ENCODE measurements at regions not wholly inside any gene's neighbourhood (a gene's known extent, or its start where the extent isn't known, plus 50 kb on each side); places are given as distances from the start of the nearest gene placed in this dataset.

DNA sequence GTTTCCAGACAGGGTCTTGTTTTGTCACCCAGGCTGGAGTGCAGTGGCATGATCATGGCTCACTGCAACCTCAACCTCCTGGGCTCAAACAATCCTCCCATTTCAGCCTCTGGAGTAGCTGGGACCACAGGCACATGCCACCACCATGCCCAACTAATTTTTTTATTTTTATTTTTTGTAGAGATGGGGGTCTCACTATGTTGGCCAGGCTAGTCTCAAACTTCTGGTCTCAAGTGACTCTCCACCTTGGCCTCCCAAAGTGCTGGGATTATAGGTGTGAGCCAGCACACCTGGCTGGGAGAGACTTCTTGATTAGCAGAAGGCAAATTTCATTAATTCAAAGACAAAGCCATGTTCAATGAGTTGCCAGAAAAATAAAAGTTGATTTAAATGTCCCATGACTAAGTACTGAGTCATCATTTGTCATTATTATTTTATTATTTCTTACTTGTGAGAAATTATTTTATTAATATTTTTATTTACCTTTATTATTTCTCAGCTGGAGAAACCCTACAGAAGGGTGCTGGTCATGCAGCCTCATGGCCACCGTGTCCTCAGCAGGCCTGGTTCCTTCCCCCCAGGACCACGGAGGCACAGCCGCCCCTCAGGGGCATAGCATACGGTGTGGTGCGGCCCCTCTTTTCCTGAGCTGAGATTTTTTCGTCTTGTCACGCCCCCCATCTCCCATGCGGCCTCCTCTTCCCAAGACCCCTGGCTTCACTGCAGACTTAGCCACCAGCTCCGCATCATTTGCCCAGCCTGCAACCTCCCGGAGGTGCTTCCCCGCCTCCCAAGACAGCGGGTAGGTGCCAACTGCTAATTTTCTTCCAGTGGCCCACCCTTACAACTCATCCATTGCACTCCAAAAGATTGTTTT lies 55.3 kb upstream of the SIM2 start:
- TF ChIP-seq POLR2A (IDR thresholded peaks at IDR 0.05): no peak
- TF ChIP-seq, protein P1, sequence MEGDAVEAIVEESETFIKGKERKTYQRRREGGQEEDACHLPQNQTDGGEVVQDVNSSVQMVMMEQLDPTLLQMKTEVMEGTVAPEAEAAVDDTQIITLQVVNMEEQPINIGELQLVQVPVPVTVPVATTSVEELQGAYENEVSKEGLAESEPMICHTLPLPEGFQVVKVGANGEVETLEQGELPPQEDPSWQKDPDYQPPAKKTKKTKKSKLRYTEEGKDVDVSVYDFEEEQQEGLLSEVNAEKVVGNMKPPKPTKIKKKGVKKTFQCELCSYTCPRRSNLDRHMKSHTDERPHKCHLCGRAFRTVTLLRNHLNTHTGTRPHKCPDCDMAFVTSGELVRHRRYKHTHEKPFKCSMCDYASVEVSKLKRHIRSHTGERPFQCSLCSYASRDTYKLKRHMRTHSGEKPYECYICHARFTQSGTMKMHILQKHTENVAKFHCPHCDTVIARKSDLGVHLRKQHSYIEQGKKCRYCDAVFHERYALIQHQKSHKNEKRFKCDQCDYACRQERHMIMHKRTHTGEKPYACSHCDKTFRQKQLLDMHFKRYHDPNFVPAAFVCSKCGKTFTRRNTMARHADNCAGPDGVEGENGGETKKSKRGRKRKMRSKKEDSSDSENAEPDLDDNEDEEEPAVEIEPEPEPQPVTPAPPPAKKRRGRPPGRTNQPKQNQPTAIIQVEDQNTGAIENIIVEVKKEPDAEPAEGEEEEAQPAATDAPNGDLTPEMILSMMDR (IDR thresholded peaks at IDR 0.05): no peak
